WTC11 (cell line): ENCODE measurements at regions not wholly inside any gene's neighbourhood (a gene's known extent, or its start where the extent isn't known, plus 50 kb on each side); places are given as distances from the start of the nearest gene placed in this dataset.

ENCODE experiments used
- NFE2L1 ChIP-seq: sonication (generic); formaldehyde crosslinking; IDR thresholded peaks from 2 replicates; pipeline ENCODE4 v1.8.1; 2023; ENCODE audit warnings: missing genetic modification reagents
- TCF7 ChIP-seq: sonication (generic); formaldehyde crosslinking; IDR thresholded peaks from 2 replicates; pipeline ENCODE4 v1.8.0; 2022; ENCODE audit warnings: mild to moderate bottlenecking, low read depth, missing genetic modification reagents, moderate library complexity
- ZNF263 ChIP-seq: sonication (generic); formaldehyde crosslinking; IDR thresholded peaks from 2 replicates; pipeline ENCODE4 v1.8.1; 2022; ENCODE audit warnings: low read depth, mild to moderate bottlenecking, moderate library complexity, missing genetic modification reagents
- TF ChIP-seq, protein P1 (sequence below): fragments of 200-600 bp; IDR thresholded peaks from 2 replicates; pipeline ENCODE4 v1.8.0; 2022; ENCODE audit warnings: antibody characterized with exemption
- TF ChIP-seq, protein P2 (sequence below): sonication (generic); formaldehyde crosslinking; IDR thresholded peaks from 2 replicates; pipeline ENCODE4 v1.8.1; 2023; ENCODE audit warnings: mild to moderate bottlenecking, missing genetic modification reagents

DNA sequence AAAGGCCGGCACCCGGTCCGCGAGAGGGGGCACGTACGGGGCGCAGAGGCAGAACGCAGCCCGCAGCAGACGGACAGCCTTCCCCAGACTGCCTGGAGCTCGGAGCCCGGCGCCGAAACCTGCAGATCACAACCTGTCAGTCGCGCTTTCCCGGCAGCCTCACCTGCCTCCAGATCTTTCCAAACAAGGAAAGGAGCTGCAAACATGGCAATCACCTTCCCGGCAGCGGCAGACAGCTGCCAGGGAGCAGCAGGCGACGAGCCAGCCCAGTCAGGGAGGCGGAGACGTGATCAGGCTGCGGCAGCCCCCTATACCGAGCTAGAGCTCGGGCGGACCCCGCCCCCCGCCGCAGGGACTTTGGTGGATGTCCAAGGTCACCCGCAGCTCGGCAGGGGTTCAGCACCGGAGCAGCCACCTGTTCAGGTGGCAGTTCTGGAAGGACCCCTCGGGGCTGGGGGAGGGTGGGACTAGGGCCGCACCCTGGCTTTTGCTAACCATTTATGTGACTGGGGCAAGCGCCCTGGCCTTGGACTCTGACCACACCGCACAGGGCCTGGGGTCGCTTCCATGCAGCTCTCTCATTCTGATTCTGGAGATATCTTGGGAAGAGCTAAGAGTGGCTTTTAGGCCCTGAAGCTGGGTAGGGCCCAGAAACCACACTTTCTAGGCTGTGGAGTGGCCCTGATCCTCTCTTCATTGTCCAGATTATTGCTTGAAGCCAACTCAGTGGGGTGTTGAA is 143.8 kb downstream of the NECTIN1 start:
- TF ChIP-seq, protein P1, sequence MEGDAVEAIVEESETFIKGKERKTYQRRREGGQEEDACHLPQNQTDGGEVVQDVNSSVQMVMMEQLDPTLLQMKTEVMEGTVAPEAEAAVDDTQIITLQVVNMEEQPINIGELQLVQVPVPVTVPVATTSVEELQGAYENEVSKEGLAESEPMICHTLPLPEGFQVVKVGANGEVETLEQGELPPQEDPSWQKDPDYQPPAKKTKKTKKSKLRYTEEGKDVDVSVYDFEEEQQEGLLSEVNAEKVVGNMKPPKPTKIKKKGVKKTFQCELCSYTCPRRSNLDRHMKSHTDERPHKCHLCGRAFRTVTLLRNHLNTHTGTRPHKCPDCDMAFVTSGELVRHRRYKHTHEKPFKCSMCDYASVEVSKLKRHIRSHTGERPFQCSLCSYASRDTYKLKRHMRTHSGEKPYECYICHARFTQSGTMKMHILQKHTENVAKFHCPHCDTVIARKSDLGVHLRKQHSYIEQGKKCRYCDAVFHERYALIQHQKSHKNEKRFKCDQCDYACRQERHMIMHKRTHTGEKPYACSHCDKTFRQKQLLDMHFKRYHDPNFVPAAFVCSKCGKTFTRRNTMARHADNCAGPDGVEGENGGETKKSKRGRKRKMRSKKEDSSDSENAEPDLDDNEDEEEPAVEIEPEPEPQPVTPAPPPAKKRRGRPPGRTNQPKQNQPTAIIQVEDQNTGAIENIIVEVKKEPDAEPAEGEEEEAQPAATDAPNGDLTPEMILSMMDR: no peak
- no peak for TF ChIP-seq TCF7 (CRISPR knock-in tag)
- no peak for TF ChIP-seq ZNF263
- TF ChIP-seq NFE2L1 (CRISPR knock-in tag): no peak
- TF ChIP-seq, protein P2, sequence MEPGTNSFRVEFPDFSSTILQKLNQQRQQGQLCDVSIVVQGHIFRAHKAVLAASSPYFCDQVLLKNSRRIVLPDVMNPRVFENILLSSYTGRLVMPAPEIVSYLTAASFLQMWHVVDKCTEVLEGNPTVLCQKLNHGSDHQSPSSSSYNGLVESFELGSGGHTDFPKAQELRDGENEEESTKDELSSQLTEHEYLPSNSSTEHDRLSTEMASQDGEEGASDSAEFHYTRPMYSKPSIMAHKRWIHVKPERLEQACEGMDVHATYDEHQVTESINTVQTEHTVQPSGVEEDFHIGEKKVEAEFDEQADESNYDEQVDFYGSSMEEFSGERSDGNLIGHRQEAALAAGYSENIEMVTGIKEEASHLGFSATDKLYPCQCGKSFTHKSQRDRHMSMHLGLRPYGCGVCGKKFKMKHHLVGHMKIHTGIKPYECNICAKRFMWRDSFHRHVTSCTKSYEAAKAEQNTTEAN: no peak
